Colonic mucosa (tissue), 4 donors: ENCODE measurements at regions not wholly inside any gene's neighbourhood (a gene's known extent, or its start where the extent isn't known, plus 50 kb on each side); places are given as distances from the start of the nearest gene placed in this dataset.

Experiments used
- DNase-seq: peaks from one replicate; pipeline ENCODE4 v3.0.0-alpha.2; 2020
- H3K27ac ChIP-seq: fragments of 200-600 bp; one replicate; pipeline ENCODE4 v1.8.0; 2021
- H3K27me3 ChIP-seq: fragments of 200-600 bp; one replicate; pipeline ENCODE4 v1.8.0; 2021
- H3K36me3 ChIP-seq: fragments of 200-600 bp; one replicate; pipeline ENCODE4 v1.8.0; 2021
- H3K4me1 ChIP-seq: fragments of 200-600 bp; one replicate; pipeline ENCODE4 v1.8.0; 2021; ENCODE audit warnings: mild to moderate bottlenecking
- H3K4me3 ChIP-seq: fragments of 200-600 bp; one replicate; pipeline ENCODE4 v1.8.0; 2021
- H3K9ac ChIP-seq, 2 donors: one replicate each; pipeline ENCODE4 v1.7.0; 2013; ENCODE audit warnings: control low read depth in 2 of 2, low read depth in 2 of 2, low read length in 2 of 2
- H3K9me3 ChIP-seq: fragments of 200-600 bp; one replicate; pipeline ENCODE4 v1.8.0; 2021
- CTCF ChIP-seq: fragments of 200-600 bp; IDR thresholded peaks from one replicate; pipeline ENCODE4 v1.8.0; 2022; ENCODE audit warnings: antibody characterized with exemption, mild to moderate bottlenecking
- intact Hi-C: fragments of 100-400 bp; cut with DNase I; formaldehyde crosslinking; loops from one replicate; pipeline ENCODE4 v1.14.1; 2022
- donor health status: healthy.
- donor health status: DM: no; HTN: no; CAD: no.
- donor health status: DM: no; HTN: no; CAD: no.

DNA sequence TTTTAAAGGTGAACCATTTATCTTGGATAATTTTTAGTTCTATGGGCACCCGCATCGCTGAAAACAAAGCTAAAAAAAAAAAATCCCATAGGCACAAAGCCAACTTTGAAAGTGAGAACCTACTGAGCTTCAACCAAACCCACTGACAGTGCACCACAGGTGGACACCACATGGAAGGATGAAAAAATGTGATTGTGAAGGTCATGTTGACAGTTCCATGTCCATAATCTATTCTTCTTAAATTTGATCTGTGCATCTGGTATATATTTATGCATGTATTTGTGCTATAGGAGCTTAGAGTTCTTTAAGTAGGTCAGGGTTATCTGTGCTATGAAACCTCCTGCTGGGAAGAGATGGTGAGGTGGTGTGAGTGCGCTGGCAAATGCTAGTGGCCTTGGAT lies 374.3 kb downstream of the SPRY1 start:
- Histone ChIP-seq H3K9ac (no peak overlapping the region), H3K27me3 (no peaks in the 10 kb centered on the region), H3K27ac (no peak overlapping the region), H3K4me1 (no peaks in the 10 kb centered on the region), H3K4me3 (no peak overlapping the region), H3K9me3 (no peaks in the 10 kb centered on the region), H3K36me3 (no peaks in the 10 kb centered on the region)
- no peak for DNase-seq
- intact Hi-C loops: loop anchor here (5.0 to 10.0 kb wide), 2 partner anchors 334 to 491 kb away; no protein-coding TSS in a partner anchor
- TF ChIP-seq CTCF: no peak

DNA sequence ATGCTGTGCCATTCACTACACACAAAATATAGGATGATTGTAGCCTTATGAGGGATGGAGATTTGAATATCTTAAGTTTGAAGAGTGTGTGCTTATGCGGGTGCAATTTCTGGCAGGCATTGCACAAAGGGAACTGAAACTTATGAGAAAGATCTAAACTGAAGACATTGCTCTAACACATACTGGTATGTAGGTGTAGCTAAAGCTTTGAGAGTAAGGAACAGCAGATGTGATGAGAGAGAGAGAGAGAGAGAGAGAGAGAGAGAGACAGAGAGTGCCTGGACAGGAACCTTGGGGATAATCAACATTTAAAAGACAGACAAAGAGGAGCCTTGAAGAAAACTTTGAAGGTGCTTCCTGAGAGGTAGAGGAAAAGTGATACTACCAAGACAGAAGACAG lies 379.7 kb downstream of the SPRY1 start:
- Histone ChIP-seq H3K27ac (no peak overlapping the region), H3K9ac (no peak overlapping the region), H3K36me3 (no peaks in the 10 kb centered on the region), H3K27me3 (no peaks in the 10 kb centered on the region), H3K9me3 (no peaks in the 10 kb centered on the region), H3K4me3 (no peak overlapping the region), H3K4me1 (no peaks in the 10 kb centered on the region)
- intact Hi-C loops: loop anchor here (10.0 kb wide), 1 partner anchor 329 kb away; no protein-coding TSS in a partner anchor
- no peak for TF ChIP-seq CTCF
- DNase-seq: no peak

GRCh38 chr4:123777373-123777772 lies 380.8 kb downstream of the SPRY1 start:
- no peaks in the 10 kb centered on the region for H3K36me3 ChIP-seq
- no peak overlapping the region for H3K4me3 ChIP-seq
- intact Hi-C loops: loop anchor here (10.0 kb wide), 1 partner anchor 327 kb away; no protein-coding TSS in a partner anchor
- DNase-seq: no peak
- H3K4me1 ChIP-seq: no peaks in the 10 kb centered on the region
- no peak overlapping the region for H3K9ac ChIP-seq
- H3K9me3 ChIP-seq: no peaks in the 10 kb centered on the region
- no peaks in the 10 kb centered on the region for H3K27me3 ChIP-seq
- H3K27ac ChIP-seq: peak overlapping the region; percentile 9
- no peak for TF ChIP-seq CTCF

- Histone ChIP-seq H3K27me3 (no peaks in the 10 kb centered on the region), H3K4me3 (no peak overlapping the region), H3K9me3 (no peaks in the 10 kb centered on the region), H3K36me3 (no peaks in the 10 kb centered on the region), H3K9ac (no peak overlapping the region), H3K27ac (peak overlapping the region; percentile 22), H3K4me1 (no peaks in the 10 kb centered on the region)
- intact Hi-C loops: no loop called here
- TF ChIP-seq CTCF: no peak
- no peak for DNase-seq
These were observed 386.7 kb downstream of the SPRY1 start for GRCh38 chr4:123783151-123783790.

DNA sequence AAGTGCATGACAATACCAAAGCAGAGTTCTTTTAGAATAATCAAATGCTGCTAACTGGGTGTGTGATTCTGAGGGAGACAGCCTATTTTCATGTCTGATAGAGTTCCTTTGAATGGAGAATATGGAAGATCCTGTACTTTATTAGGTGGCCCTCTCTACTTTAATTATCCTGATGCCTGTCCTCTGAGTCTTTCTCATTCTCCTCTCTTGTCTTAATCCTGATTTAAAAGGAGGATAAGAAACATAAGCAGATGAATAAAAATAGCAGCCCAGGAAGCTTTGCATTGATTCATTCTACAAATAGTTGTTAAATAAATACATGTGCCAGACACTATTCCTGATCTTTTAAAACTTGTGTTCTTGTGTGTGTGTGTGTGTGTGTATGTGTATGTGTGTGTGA lies 387.3 kb downstream of the SPRY1 start:
- DNase-seq: no peak
- H3K27ac ChIP-seq: no peak overlapping the region

More for the DNA sequence above, 387.3 kb downstream of the SPRY1 start:
- H3K4me1 ChIP-seq: no peaks in the 10 kb centered on the region
- no peak for TF ChIP-seq CTCF
- no peaks in the 10 kb centered on the region for H3K9me3 ChIP-seq
- H3K36me3 ChIP-seq: no peaks in the 10 kb centered on the region
- H3K4me3 ChIP-seq: no peak overlapping the region
- no peaks in the 10 kb centered on the region for H3K27me3 ChIP-seq
- H3K9ac ChIP-seq: no peak overlapping the region
- intact Hi-C loops: no loop called here
